Prostate gland (tissue), 2 donors: ENCODE measurements at regions not wholly inside any gene's neighbourhood (a gene's known extent, or its start where the extent isn't known, plus 50 kb on each side); places are given as distances from the start of the nearest gene placed in this dataset.

Experiments
- POLR2A ChIP-seq: fragments of 450-650 bp; IDR thresholded peaks from one replicate; pipeline ENCODE4 v1.6.1; 2016; ENCODE audit warnings: antibody characterized with exemption, mild to moderate bottlenecking
- POLR2AphosphoS5 ChIP-seq: sonication (generic); formaldehyde crosslinking; IDR thresholded peaks from one replicate; pipeline ENCODE4 v1.6.1; 2017; ENCODE audit warnings: antibody characterized with exemption
- TF ChIP-seq, protein P1 (sequence below), 4 experiments: fragments of 200-600 bp in 2 of 4; fragments of 450-650 bp in 2 of 4; sonication (generic) in 2 of 4; IDR thresholded peaks; 1 replicate in 3 of 4; 2 replicates in 1 of 4; pipeline ENCODE4 v1.5.1; 2016 to 2019; ENCODE audit warnings: antibody characterized with exemption in 4 of 4, mild to moderate bottlenecking in 2 of 4, moderate library complexity in 2 of 4

DNA sequence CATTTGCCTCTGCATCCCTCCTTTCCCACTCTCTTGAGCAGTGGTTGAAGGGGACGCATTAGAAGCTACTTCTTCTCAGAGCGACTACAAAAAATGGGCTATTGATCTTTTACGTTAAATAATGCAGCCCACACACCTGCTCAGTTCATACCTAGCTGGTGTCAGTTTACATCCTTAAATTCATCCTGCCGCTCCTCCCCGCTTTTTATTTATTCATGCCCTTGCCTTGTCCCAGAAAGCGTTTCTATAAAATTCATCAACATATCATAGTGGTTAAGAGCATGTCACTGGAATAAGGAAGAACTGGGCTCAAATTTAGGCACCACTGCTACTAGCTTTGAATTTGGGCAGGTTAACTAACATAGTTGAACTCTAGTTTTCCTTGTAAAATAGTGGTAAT lies 66.0 kb upstream of the TINAGL1 start:
- TF ChIP-seq, protein P1, sequence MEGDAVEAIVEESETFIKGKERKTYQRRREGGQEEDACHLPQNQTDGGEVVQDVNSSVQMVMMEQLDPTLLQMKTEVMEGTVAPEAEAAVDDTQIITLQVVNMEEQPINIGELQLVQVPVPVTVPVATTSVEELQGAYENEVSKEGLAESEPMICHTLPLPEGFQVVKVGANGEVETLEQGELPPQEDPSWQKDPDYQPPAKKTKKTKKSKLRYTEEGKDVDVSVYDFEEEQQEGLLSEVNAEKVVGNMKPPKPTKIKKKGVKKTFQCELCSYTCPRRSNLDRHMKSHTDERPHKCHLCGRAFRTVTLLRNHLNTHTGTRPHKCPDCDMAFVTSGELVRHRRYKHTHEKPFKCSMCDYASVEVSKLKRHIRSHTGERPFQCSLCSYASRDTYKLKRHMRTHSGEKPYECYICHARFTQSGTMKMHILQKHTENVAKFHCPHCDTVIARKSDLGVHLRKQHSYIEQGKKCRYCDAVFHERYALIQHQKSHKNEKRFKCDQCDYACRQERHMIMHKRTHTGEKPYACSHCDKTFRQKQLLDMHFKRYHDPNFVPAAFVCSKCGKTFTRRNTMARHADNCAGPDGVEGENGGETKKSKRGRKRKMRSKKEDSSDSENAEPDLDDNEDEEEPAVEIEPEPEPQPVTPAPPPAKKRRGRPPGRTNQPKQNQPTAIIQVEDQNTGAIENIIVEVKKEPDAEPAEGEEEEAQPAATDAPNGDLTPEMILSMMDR (IDR thresholded peaks at IDR 0.05): no peak
- TF ChIP-seq POLR2AphosphoS5 (no peak), POLR2A (no peak)
